ENCODE measurements at regions not wholly inside any gene's neighbourhood (a gene's known extent, or its start where the extent isn't known, plus 50 kb on each side); places are given as distances from the start of the nearest gene placed in this dataset.
"Not testable (repeated sequence)": the region's sequence is repeated elsewhere in the genome, so short reads cannot be mapped to it uniquely, and the experiment has no call there.

DNA sequence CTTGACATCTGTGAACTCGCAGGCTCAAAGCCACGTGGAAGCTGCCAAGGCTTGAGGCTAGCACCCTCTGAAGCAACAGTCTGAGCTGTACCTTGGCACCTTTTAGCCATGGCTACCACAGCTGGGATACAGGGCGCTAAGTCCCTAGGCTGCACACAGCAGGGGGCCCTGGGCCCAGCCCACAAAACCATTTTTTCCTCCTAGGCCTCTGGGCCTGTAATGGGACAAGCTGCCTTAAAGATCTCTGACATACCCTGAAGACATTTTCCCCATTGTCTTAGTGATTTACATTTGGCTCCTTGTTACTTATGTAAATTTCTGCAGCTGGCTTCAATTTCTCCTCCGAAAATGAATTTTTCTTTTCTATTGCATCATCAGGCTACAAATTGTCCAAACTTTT, 455.9 kb downstream of the TDRD3 start:
- DNase-seq (ENCODE audit: low spot score), result no peak
- intact Hi-C loops (cut with DNase I), result no loop called here

DNA sequence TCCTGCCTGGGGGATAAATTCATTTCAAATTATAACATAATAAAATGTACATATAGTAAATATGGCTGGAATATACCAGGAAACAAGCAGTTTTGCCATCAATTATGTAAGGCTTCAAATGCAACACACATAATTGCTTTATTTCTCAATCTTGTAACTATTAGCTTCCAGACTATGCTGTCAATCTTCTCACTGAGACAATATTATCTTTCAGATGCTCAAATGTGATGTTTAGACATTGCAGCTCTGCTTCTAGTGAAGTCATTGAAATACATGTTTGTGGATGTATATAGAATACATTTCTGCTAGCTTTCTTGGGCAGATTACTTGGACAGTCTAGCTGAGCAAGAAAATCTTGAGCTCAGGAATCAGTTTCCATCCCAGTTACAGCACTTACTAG, 454.4 kb downstream of the TDRD3 start:
- DNase-seq (ENCODE audit: low spot score), result no peak
- intact Hi-C loops (cut with DNase I), result no loop called here

DNA sequence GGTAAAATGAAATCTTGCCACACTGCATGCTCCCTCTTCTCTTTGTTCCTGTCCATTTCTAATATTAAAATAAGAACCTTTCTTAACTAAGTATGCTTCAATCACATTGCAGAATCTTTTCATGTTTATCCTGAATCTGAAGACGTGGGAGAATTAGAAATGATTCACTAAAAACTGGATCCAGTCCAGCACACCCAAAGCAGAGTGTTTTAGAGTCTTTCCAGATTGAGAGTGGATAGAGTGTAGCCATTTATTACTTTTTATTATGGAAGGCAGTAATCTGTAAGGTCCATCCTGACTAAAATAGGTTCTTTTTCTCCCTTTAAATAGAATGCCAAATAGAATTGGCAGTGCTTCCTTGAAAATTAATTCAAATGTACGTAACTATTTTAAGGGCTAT, 453.5 kb downstream of the TDRD3 start:
- DNase-seq (ENCODE audit: low spot score), result no peak
- intact Hi-C loops (cut with DNase I), result no loop called here

DNA sequence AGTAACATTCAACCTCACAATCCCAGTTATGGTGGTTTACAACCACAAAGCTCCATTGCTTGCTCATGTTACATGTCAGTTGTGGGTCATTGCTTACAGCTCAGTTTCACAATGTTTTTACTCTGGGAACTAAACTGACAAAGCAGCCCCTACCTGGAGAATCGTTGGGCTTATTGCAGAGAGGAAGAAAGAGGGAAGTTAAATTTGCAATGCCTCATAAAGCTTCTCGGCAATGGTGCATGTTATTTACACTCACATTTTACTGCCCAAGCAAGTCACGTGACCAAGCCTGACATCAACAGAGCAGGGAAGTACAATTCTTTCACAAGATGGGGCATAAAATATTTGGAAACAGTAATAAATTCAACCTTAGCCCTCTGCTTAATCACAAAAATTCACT, 441.6 kb downstream of the TDRD3 start:
- no peak for DNase-seq (ENCODE audit: low spot score)
- intact Hi-C loops (cut with DNase I), result no loop called here

DNA sequence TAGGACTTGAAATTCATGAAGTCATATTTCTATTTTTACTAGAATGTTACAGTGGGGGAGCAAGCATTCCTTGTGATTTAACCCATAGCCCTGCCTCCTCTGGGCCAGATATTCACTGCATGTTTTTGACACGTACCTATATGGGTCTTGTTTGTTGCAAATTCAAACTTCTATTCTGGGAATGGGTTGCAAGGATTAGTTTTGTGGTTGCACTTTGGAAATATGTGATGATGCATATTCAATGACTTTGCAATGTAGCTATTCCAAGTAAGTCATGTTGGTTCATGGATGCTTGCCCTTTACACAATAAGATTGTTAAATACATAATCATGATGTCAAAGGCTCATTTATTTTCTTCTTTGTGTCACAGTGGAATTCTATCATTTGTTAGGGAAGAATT, 440.8 kb downstream of the TDRD3 start:
- intact Hi-C loops (cut with DNase I), result no loop called here

DNA sequence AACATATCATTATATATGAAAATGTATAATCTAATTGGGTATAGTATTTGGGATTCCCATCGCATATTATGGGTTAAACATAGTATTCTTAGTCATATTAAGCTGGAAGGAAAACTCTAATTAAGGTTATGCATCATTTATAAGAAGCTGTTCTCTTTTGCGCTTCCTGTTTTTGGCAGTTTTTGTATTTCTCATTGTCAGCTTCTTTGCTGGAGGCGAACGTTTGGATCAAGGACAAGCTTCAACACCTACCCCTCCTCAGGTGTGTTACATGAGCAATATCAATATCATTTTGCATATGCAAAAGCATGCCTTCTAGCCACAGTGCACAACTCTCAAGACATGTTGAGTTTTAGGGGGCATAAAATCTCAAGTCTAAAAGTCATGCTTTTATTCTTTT, 439.8 kb downstream of the TDRD3 start:
- no peak for DNase-seq (ENCODE audit: low spot score)
- intact Hi-C loops (cut with DNase I), result no loop called here

More for the DNA sequence above, 440.8 kb downstream of the TDRD3 start:
- no peak for DNase-seq (ENCODE audit: low spot score)

DNA sequence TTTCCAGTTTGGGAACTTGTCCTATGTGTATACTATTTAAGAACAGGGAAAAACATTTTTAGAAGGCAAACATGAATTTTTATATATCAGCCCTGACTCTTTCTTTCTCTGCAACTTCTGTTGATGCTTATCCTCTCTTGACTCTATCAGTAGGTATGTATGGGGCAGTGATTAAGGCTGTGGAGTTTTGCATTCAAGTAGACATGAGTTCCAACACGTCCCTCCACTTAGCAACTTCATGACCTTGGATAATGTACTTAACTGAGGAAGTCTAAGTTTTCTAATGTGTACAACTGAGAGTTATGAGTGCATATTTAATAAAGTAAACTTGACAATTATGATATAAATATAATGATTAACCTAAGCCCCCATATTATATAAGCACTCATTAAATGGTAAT, 414.6 kb downstream of the TDRD3 start:
- DNase-seq (ENCODE audit: low spot score), result no peak
- intact Hi-C loops (cut with DNase I), result no loop called here

DNA sequence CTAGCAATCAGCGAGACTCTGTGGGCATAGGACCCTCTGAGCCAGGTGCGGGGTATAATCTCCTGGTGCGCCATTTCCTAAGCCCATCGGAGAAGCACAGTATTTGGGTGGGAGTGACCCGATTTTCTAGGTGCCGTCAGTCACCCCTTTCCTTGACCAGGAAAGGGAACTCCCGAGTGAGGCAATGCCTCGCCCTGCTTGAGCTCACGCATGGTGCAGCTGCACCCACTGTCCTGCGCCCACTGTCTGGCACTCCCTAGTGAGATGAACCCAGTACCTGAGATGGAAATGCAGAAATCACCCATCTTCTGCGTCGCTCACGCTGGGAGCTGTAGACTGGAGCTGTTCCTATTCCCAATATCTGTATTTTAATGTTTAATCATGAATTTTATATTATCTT, 408.6 kb downstream of the TDRD3 start:
- intact Hi-C loops (cut with DNase I); DNase-seq (ENCODE audit: low spot score): not testable (repeated sequence)

DNA sequence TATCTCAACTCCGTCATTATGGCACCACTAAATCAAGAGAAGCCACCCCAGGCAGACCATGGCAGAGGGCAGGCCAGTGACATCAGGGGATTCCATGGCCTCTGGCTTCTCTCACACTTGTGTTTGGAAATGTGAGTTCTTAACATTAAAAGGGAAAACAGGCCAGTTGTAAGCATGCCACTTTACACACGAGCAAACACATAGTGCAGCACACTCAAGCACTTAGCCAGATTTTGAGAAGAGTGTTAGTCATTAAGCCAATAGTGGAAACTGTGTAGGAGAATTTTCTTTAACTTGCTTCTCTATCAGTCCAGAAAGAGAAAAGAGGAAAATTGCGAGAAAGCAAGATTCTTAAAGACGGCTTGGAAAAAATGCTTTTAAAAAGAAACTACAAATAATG, 401.5 kb downstream of the TDRD3 start:
- intact Hi-C loops (cut with DNase I), result no loop called here
- DNase-seq (ENCODE audit: low spot score), result no peak

DNA sequence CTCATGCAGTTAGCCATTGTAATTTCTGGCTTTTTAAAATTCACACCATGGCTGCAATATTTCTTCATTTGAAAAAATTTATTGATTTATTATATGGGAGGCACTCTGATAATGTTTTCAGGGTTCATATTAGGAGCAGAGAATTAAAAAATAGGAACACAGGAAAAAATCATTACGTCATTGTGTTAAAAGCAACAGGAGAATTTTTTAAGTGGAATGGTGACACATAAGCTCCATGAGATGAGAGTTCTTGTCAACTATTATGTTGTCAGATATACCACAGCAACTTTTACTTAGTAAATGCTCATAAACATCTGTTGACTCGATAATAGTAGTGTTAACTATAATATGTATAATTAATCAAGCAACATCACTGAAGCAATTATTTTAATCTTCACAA, 400.1 kb downstream of the TDRD3 start:
- intact Hi-C loops (cut with DNase I), result no loop called here
- no peak for DNase-seq (ENCODE audit: low spot score)

DNA sequence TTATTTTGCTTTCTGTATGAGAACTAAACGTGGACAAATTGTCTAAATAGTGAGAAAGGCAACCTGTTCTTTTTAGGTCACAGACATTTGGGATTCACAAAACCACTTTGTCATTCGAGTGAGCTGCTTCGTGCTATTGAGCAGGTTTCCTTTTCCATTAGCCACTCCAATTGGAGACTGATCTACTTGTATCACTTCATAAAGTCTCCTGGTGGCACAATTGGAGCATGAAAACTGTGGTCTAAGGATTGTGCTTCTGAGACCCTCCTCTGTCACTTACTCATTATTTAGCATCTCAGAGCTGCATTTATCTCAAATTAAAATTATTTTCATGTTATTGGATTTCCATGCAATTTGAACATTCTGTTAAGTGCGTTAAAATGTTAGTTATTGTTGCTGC, 397.7 kb downstream of the TDRD3 start:
- no peak for DNase-seq (ENCODE audit: low spot score)
- intact Hi-C loops (cut with DNase I), result no loop called here

DNA sequence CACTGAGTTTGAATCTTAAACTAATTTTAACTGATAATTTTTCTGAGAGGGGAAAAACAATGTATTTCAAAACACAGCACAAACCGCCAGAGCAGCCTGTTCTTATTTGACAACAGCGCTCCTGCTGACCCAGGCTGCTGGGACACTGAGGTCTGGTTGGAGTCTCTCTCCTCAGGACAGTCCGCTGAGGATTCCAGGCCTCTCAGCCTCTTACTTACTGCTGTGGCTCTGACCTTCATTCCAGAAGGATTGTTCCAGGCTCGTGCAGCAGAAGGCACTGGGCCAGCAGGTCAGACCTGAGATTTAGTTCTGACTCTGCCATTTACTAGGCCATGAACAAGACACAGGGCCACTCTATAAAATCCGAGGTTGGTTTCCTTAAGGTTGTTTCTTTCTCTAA, 393.6 kb downstream of the TDRD3 start:
- intact Hi-C loops (cut with DNase I), result no loop called here
- no peak for DNase-seq (ENCODE audit: low spot score)

DNA sequence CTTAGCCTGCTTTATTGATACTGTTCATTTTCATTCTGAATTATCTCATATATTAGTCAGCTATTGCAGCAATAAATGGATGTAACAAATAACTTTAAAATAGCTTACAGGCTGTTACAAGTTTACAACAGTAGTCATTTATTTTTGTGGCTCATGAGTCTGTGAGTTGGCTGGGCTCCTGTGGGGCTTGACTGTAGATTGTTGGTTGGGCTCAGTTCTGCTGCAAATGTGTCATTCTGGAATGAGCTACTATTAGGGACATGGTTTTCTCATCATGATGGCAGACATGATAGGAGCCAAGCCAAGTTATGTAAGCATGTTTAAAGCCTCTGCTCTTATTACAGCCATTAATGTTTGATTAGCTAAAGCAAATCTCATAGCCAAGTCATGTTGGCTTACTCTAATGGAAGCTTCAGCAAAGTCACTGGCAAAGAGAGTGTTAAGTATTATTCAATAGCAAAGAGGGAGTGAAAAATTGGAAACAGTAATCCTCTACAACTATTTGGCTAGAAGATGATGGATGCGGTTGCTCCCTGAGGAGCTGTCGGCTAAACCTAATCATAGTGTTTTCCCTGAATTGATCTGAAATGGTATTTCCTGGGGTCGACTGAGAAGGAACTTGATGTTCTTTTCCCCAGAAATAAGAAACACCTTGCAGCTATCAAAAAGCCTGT, 391.3 kb downstream of the TDRD3 start:
- intact Hi-C loops (cut with DNase I), result no loop called here
- DNase-seq (ENCODE audit: low spot score), result no peak

DNA sequence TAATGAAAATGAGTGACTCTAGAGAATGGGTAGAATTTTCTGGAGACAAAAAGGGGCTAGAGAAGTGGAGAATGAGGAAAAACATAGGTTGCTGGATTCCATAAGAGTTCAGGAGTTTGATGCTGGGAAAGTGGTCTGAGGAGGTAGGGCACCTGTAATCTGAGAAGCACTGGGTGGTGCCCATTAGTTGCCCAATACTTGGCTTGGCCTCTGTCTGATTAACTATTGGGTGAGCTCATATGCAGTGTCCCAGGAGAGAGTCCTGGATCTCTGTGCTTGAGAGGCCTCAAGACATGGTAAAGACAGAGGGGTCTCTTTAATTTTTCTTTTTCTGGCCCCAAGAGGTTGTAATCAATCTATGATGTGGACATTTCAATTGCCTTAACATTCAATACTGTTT, 390.1 kb downstream of the TDRD3 start:
- intact Hi-C loops (cut with DNase I), result no loop called here
- DNase-seq (ENCODE audit: low spot score), result no peak

DNA sequence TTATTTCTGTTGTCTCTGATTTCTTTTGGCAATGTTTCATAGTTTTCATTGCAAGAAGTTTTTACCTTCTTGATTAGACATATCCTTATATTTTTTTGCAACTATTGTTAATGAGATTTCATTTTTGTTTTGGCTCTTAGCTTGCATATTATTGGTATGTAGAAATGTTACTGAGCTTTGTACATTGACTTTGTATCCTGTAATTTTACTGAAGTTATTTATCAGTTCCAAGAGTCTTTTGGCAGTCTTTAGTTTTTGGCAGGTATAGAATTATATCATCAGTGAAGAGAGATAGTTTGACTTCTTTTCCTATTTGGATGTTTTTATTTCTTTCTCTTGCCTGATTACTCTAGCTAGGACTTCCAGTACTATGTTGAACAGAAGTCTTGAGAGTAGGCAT, 375.7 kb downstream of the TDRD3 start:
- DNase-seq (ENCODE audit: low spot score), result no peak
- intact Hi-C loops (cut with DNase I), result no loop called here

DNA sequence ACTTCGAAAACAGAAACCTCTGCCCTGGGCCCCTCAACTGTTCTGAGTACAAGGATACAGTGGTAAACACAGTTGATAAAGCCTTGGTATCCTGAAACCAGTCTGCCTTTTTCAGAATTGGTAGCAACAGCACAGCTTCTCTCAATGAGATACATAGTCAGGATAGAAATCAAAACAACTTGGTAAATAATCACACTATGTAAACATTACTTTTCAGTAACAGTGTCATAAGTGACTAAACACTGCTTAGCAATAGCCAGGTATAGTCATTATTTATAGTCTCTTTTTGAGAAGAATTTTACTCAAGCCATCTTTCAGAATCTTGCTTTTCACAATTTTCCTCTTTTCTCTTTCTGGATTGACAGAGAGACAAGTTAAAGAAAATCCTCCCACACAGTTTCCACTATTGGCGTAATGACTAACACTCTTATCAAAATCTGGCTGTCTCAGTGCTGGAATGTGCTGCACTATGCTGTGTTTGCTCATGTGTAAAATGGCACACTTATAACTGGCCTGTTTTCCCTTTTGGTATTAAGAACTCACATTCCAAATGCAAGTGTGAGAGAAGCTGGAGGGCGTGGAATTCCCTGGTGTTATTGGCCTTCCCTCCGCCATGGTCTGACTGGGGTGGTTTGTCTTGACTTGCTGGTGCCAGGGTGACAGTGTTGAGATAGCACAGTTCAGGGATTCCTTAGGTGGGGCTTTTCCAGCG, 368.8 kb downstream of the TDRD3 start:
- DNase-seq (ENCODE audit: low spot score), result peak; percentile 53
- intact Hi-C loops (cut with DNase I), result no loop called here

DNA sequence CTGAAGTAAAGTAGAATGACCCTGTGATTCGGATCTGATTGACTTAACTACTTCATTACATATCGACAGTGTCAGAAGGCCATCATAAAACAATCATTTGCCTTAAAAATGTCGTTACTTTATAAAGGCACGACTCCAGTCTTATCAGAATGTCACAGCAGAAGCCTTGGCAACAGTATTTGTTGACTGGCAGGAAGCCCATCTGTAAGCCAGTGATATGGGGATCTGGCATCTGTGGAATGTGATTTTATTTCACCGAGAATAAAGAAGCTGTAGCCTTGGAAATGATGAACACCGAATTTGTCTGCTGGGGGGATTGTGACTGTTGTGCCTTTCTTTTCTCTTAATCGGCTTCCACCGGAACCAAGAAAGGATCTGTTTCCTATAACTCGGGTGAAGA, 362.5 kb downstream of the TDRD3 start:
- no peak for DNase-seq (ENCODE audit: low spot score)
- intact Hi-C loops (cut with DNase I), result no loop called here

DNA sequence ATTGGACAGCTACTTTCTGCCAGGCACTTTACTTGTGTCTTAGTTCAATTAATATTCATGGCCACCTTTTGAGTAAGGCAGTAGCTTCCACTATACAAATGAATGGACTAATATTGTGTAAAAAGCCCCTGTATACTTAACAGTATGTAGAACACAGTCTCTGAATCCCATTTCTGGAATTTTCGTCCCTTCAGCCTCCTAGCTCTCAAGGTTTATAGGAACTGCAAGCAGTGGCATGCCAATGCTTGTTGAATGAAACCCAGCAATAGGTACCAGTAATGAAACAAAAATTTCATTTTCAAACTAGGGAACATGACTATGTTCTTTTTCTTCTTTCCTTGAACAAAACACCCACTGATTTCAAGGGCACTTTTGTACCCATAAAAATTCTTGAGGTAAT, 361.6 kb downstream of the TDRD3 start:
- no peak for DNase-seq (ENCODE audit: low spot score)

DNA sequence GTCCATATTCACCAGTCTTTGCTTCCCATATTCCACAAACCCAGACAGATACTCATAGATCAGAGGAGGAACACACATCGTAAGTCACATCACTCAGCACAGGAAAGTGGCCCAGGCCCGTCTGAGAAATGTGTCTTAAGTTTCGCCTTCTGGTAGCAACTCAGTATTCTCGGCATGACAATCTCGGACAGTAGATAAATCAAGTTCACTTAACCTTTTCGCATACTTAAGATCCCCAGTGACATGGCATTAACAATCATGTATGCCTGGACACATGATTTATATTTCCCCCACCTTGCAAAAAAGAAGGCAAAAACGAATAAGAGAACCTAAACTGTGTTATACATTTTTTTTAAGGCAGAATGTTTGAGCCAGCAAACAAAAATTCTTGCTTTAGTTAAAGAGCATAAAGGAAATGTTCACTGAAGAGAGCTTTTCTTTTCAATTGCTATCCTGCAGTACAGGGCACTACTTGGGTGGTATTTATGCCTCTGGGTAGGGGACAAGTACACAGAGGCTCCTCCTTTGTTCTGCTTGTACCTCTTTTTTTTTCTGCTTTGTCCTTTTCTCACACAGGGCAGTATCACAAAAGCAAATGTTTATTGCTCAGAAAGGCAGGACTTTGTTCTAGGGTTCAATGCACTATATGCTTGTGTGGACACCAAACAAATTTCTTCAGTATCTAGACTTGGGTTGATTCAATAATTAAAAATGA, 360.6 kb downstream of the TDRD3 start:
- no peak for DNase-seq (ENCODE audit: low spot score)
- intact Hi-C loops (cut with DNase I), result no loop called here

More for the DNA sequence above, 361.6 kb downstream of the TDRD3 start:
- intact Hi-C loops (cut with DNase I), result no loop called here

DNA sequence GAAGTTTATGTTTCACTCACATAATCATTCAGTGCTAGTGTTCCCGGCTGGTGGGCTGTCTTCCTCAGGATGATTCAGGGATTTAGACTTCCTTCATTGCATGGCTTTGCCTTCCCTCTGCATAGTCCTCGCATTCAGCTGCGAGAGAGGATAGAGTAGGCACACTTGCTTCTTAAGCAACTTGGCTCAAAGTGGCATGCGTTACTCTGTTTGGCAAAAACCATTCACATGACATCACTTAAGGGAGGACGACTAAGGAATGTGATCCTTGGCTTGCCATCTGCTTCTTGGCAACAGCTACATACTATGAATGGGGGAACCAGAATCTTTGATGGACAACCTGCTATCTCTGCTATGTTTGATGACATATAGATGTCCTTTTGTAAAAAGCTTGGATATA, 359.3 kb downstream of the TDRD3 start:
- no peak for DNase-seq (ENCODE audit: low spot score)
- intact Hi-C loops (cut with DNase I), result no loop called here
